ENCODE measurements at regions not wholly inside any gene's neighbourhood (a gene's known extent, or its start where the extent isn't known, plus 50 kb on each side); places are given as distances from the start of the nearest gene placed in this dataset.

DNA sequence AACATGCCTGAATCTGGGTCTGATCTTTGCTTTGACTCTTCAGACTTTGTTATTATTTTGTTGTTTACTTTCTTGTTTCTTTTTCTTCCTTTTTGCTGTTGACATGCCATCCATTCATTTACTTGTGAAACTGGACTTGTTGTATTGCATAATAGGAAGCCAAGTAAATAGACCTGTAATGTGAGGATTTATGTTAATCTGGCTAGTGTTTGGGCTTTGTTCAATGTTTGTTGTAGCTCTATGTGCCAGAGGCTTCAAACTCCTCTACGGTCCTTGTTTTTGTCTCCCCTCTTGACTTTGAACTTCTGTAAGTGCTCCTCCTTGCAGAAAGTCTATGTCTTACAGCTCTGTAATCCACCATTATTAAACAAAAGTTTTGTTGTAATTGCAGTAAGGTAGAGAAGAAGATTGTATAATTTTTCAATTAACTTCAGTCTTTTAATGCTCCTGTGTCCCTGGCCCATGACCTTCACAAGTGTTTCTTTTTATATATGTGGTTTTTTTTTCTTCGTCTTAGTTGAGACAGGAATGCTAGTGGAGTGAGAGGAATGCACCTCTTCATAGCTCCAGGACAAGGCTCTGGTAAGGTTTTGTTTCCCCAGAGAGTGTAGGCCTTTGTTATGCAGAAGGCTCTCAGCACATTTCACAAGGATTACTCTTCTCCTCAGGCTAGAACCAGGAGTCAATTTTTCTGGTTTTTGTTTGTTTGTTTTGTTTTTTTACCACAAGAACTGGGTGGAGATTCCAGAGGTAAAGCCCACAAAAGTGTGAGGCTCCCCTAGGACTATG lies 1061.8 kb upstream of the CITED2 start:
- FAIRE-seq: peak; percentile 85
- no peaks in the 10 kb centered on the region for H3K36me3 ChIP-seq (ENCODE audit: insufficient read depth, low read length)
- no peaks in the 10 kb centered on the region for H3K79me2 ChIP-seq (ENCODE audit: insufficient read depth, low read length)
- Mint-ChIP-seq H3K36me3 (ENCODE audit: low read depth, unreplicated experiment) (peaks cover 4% of the 10 kb centered on the region), H3K27me3 (ENCODE audit: low read depth, unreplicated experiment) (no peaks in the 10 kb centered on the region), H3K27ac (ENCODE audit: unreplicated experiment) (peak overlapping the region; percentile 97), H3K4me3 (ENCODE audit: unreplicated experiment) (peak overlapping the region; percentile 64), H3K4me1 (ENCODE audit: low read depth, unreplicated experiment) (peaks cover 40% of the 10 kb centered on the region), H3K9me3 (ENCODE audit: unreplicated experiment) (peaks cover 24% of the 10 kb centered on the region)
- H3K4me2 ChIP-seq (ENCODE audit: low read length): peak overlapping the region; percentile 8
- H2AFZ ChIP-seq (ENCODE audit: low read depth, low read length): peak overlapping the region; percentile 16
- TF ChIP-seq, protein P1, sequence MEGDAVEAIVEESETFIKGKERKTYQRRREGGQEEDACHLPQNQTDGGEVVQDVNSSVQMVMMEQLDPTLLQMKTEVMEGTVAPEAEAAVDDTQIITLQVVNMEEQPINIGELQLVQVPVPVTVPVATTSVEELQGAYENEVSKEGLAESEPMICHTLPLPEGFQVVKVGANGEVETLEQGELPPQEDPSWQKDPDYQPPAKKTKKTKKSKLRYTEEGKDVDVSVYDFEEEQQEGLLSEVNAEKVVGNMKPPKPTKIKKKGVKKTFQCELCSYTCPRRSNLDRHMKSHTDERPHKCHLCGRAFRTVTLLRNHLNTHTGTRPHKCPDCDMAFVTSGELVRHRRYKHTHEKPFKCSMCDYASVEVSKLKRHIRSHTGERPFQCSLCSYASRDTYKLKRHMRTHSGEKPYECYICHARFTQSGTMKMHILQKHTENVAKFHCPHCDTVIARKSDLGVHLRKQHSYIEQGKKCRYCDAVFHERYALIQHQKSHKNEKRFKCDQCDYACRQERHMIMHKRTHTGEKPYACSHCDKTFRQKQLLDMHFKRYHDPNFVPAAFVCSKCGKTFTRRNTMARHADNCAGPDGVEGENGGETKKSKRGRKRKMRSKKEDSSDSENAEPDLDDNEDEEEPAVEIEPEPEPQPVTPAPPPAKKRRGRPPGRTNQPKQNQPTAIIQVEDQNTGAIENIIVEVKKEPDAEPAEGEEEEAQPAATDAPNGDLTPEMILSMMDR (IDR thresholded peaks at IDR 0.05; ENCODE audit: insufficient read depth, low read depth, low read length): no peak
- no peak for TF ChIP-seq EZH2 (IDR thresholded peaks at IDR 0.05; ENCODE audit: insufficient read depth, low read length)
- H3K27me3 ChIP-seq (ENCODE audit: insufficient read depth, low read length): no peaks in the 10 kb centered on the region
- no peaks in the 10 kb centered on the region for H4K20me1 ChIP-seq (ENCODE audit: insufficient read depth, low read length)
- H3K9ac ChIP-seq (ENCODE audit: low read length): no peak overlapping the region
- H3K9me3 ChIP-seq (ENCODE audit: insufficient read depth, low read depth, low read length): peaks cover 11% of the 10 kb centered on the region
- H3K4me3 ChIP-seq (ENCODE audit: insufficient read depth, low read depth, low read length): no peak overlapping the region
- peak; percentile 95 for DNase-seq (ENCODE audit: low read depth)
- peaks cover 11% of the 10 kb centered on the region for H3K4me1 ChIP-seq (ENCODE audit: insufficient read depth, low read length)
- H3K27ac ChIP-seq (ENCODE audit: low read depth, low read length): peak overlapping the region; percentile 70

DNA sequence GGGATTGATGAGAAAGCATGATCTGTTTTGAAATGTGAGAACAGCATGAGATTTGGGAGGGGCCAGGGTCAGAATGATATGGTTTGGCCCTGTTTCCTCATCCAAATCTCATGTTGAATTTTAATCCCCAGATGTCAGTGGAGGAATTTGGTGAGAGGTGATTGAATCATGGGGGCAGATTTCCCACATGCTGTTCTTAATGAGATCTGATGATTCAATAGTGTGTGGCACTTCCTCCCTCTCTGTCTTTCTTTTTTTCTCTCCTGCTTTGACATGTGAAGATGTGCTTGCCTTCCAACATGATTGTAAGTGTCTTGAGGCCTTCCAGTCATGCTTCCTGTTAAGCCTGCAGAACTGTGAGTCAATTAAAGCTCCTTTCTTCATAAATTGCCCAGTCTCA lies 1060.3 kb upstream of the CITED2 start:
- Histone ChIP-seq H3K9me3 (ENCODE audit: insufficient read depth, low read depth, low read length) (peaks cover 11% of the 10 kb centered on the region), H3K4me3 (ENCODE audit: insufficient read depth, low read depth, low read length) (no peak overlapping the region), H2AFZ (ENCODE audit: low read depth, low read length) (no peak overlapping the region), H3K9ac (ENCODE audit: low read length) (no peak overlapping the region), H3K4me1 (ENCODE audit: insufficient read depth, low read length) (peaks cover 11% of the 10 kb centered on the region), H3K27me3 (ENCODE audit: insufficient read depth, low read length) (no peaks in the 10 kb centered on the region), H4K20me1 (ENCODE audit: insufficient read depth, low read length) (no peaks in the 10 kb centered on the region), H3K4me2 (ENCODE audit: low read length) (no peak overlapping the region), H3K27ac (ENCODE audit: low read depth, low read length) (no peak overlapping the region), H3K79me2 (ENCODE audit: insufficient read depth, low read length) (no peaks in the 10 kb centered on the region), H3K36me3 (ENCODE audit: insufficient read depth, low read length) (no peaks in the 10 kb centered on the region)
- no peak for TF ChIP-seq EZH2 (IDR thresholded peaks at IDR 0.05; ENCODE audit: insufficient read depth, low read length)
- TF ChIP-seq, protein P1 (IDR thresholded peaks at IDR 0.05; ENCODE audit: insufficient read depth, low read depth, low read length): no peak
- H3K27ac Mint-ChIP-seq (ENCODE audit: unreplicated experiment): no peak overlapping the region
- no peaks in the 10 kb centered on the region for H3K27me3 Mint-ChIP-seq (ENCODE audit: low read depth, unreplicated experiment)
- peaks cover 24% of the 10 kb centered on the region for H3K9me3 Mint-ChIP-seq (ENCODE audit: unreplicated experiment)
- FAIRE-seq (peak; percentile 67), DNase-seq (ENCODE audit: low read depth) (peak; percentile 25)
- H3K36me3 Mint-ChIP-seq (ENCODE audit: low read depth, unreplicated experiment): peaks cover 4% of the 10 kb centered on the region
- no peak overlapping the region for H3K4me3 Mint-ChIP-seq (ENCODE audit: unreplicated experiment)
- peaks cover 27% of the 10 kb centered on the region for H3K4me1 Mint-ChIP-seq (ENCODE audit: low read depth, unreplicated experiment)

DNA sequence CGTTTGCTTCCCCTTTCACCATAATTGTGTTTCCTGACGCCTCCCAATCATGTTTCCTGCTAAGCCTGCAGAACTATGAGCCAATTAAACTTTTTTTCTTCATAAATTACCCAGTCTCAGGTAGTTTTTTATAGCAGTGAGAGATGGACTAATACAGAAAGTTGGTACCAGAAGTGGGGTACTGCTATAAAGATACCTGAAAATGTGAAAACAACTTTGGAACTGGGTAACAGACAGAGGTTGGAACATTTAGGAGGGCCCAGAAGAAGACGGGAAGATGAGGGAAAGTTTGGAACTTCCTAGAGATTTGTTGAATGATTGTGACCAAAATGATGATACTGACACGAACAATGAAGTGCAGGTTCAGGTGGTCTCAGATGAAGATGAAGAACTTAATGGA lies 1058.6 kb upstream of the CITED2 start:
- Histone ChIP-seq H3K9me3 (ENCODE audit: insufficient read depth, low read depth, low read length) (peaks cover 11% of the 10 kb centered on the region), H4K20me1 (ENCODE audit: insufficient read depth, low read length) (no peaks in the 10 kb centered on the region), H3K79me2 (ENCODE audit: insufficient read depth, low read length) (no peaks in the 10 kb centered on the region), H3K27me3 (ENCODE audit: insufficient read depth, low read length) (no peaks in the 10 kb centered on the region), H3K27ac (ENCODE audit: low read depth, low read length) (no peak overlapping the region), H3K9ac (ENCODE audit: low read length) (no peak overlapping the region), H3K36me3 (ENCODE audit: insufficient read depth, low read length) (no peaks in the 10 kb centered on the region), H3K4me3 (ENCODE audit: insufficient read depth, low read depth, low read length) (no peak overlapping the region), H3K4me2 (ENCODE audit: low read length) (no peak overlapping the region), H3K4me1 (ENCODE audit: insufficient read depth, low read length) (peaks cover 8% of the 10 kb centered on the region), H2AFZ (ENCODE audit: low read depth, low read length) (no peak overlapping the region)
- DNase-seq (ENCODE audit: low read depth) (no peak), FAIRE-seq (peak; percentile 29)
- Mint-ChIP-seq H3K9me3 (ENCODE audit: unreplicated experiment) (peaks cover 24% of the 10 kb centered on the region), H3K4me1 (ENCODE audit: low read depth, unreplicated experiment) (peaks cover 21% of the 10 kb centered on the region), H3K4me3 (ENCODE audit: unreplicated experiment) (no peak overlapping the region), H3K27ac (ENCODE audit: unreplicated experiment) (no peak overlapping the region), H3K36me3 (ENCODE audit: low read depth, unreplicated experiment) (peaks cover 4% of the 10 kb centered on the region), H3K27me3 (ENCODE audit: low read depth, unreplicated experiment) (no peaks in the 10 kb centered on the region)
- TF ChIP-seq, protein P1 (IDR thresholded peaks at IDR 0.05; ENCODE audit: insufficient read depth, low read depth, low read length): no peak
- TF ChIP-seq EZH2 (IDR thresholded peaks at IDR 0.05; ENCODE audit: insufficient read depth, low read length): no peak
